Kidney (tissue), 13 donors: ENCODE measurements at regions not wholly inside any gene's neighbourhood (a gene's known extent, or its start where the extent isn't known, plus 50 kb on each side); places are given as distances from the start of the nearest gene placed in this dataset.

Source experiments
- DNase-seq, 5 donors: peaks; one replicate each; pipeline ENCODE4 v3.0.0-alpha.2; 2013 to 2020
- FAIRE-seq: peaks from 2 replicates; lab custom pipeline; 2012; peaks lifted over from hg19 to GRCh38; lab: Jason Lieb, UNC
- H3K27ac ChIP-seq, 2 donors: one replicate each; pipeline ENCODE4 v1.7.0; 2013; ENCODE audit warnings: low read depth in 2 of 2, low read length in 2 of 2, inconsistent platforms in 1 of 2
- H3K27me3 ChIP-seq: one replicate; pipeline ENCODE4 v1.7.1; 2013; ENCODE audit warnings: low read length, inconsistent platforms; ENCODE audit not compliant: control insufficient read depth, insufficient read depth
- H3K36me3 ChIP-seq, 3 donors: one replicate each; pipeline versions ENCODE4 v1.7.0 to v1.7.1; 2013; ENCODE audit warnings: low read length in 3 of 3, control low read depth in 1 of 3, inconsistent platforms in 1 of 3; ENCODE audit not compliant: insufficient read depth in 3 of 3, control insufficient read depth in 2 of 3
- H3K4me1 ChIP-seq, 3 donors: one replicate each; pipeline versions ENCODE4 v1.7.0 to v1.7.1; 2013; ENCODE audit warnings: low read length in 3 of 3, inconsistent platforms in 1 of 3, low read depth in 1 of 3; ENCODE audit not compliant: control insufficient read depth in 2 of 3, insufficient read depth in 2 of 3
- H3K4me3 ChIP-seq, 3 donors: one replicate each; pipeline versions ENCODE4 v1.7.0 to v1.8.1; 2013; ENCODE audit warnings: low read length in 3 of 3, control low read depth in 1 of 3, inconsistent platforms in 1 of 3
- H3K9ac ChIP-seq, 3 donors: one replicate each; pipeline versions ENCODE4 v1.7.0 to v1.7.1; 2013; ENCODE audit warnings: low read length in 3 of 3, control low read depth in 1 of 3, inconsistent platforms in 1 of 3
- H3K9me3 ChIP-seq, 3 donors: one replicate each; pipeline versions ENCODE4 v1.7.0 to v1.7.1; 2013; ENCODE audit warnings: low read length in 3 of 3, control low read depth in 1 of 3, inconsistent platforms in 1 of 3; ENCODE audit not compliant: control insufficient read depth in 2 of 3, insufficient read depth in 1 of 3
- CTCF ChIP-seq: IDR thresholded peaks from 3 replicates; pipeline ENCODE4 v1.5.1; 2012; ENCODE audit warnings: mild to moderate bottlenecking, moderate library complexity, borderline replicate concordance; ENCODE audit not compliant: insufficient read depth; ENCODE audit errors: extremely low read depth
- intact Hi-C: fragments of 100-400 bp; cut with DNase I; formaldehyde crosslinking; loops from one replicate; pipeline ENCODE4 v1.11.1; 2022
- donor health status: control.
- donor health status: control.
- donor health status: control.
- donor health status: control.
- donor health status: control.
- donor health status: DM: yes; HTN: yes; CAD: no.
- donor health status: Normal renal cell carcinoma (clear cell type).

GRCh38 chr11:33942954-33943353 lies 51.1 kb upstream of the LMO2 start:
- TF ChIP-seq CTCF, result no peak
- H3K4me3 ChIP-seq, result no peak overlapping the region
- intact Hi-C loops, result no loop called here
- no peaks in the 10 kb centered on the region for H3K27me3 ChIP-seq
- no peak overlapping the region for H3K9ac ChIP-seq
- DNase-seq (peak in 2 of 5 donors; percentile 35 to 80), FAIRE-seq (no peak)
- no peaks in the 10 kb centered on the region for H3K36me3 ChIP-seq
- H3K9me3 ChIP-seq, result no peaks in the 10 kb centered on the region
- H3K4me1 ChIP-seq, result peaks cover 0 to 3% (median 0%) of the 10 kb centered on the region in 3 donors
- peak overlapping the region in 1 of 2 donors; percentile 60 for H3K27ac ChIP-seq

- no peaks in the 10 kb centered on the region for H3K9me3 ChIP-seq
- intact Hi-C loops, result no loop called here
- FAIRE-seq (no peak), DNase-seq (peak in 1 of 5 donors; percentile 22)
- H3K27ac ChIP-seq, result peak overlapping the region in 1 of 2 donors; percentile 7
- H3K4me1 ChIP-seq, result peaks cover 0 to 5% (median 0%) of the 10 kb centered on the region in 3 donors
- H3K4me3 ChIP-seq, result no peak overlapping the region
- TF ChIP-seq CTCF, result no peak
- H3K27me3 ChIP-seq, result no peaks in the 10 kb centered on the region
- no peaks in the 10 kb centered on the region for H3K36me3 ChIP-seq
- H3K9ac ChIP-seq, result no peak overlapping the region
These were observed 49.8 kb upstream of the LMO2 start for GRCh38 chr11:33941637-33942160.
